GM12874 (cell line): ENCODE measurements at regions not wholly inside any gene's neighbourhood (a gene's known extent, or its start where the extent isn't known, plus 50 kb on each side); places are given as distances from the start of the nearest gene placed in this dataset.

Experiments used
- CTCF ChIP-seq: IDR thresholded peaks from 2 replicates; pipeline ENCODE4 v1.5.1; 2011; ENCODE audit warnings: low read depth, mild to moderate bottlenecking, control low read depth, low read length, moderate library complexity; ENCODE audit not compliant: insufficient read depth

GRCh38 chr3:152113413-152113812 is 155.3 kb upstream of the MBNL1 start:
- TF ChIP-seq CTCF = no peak

GRCh38 chr3:152113992-152114651 is 154.6 kb upstream of the MBNL1 start:
- TF ChIP-seq CTCF = no peak

GRCh38 chr3:152120601-152121269 is 148.0 kb upstream of the MBNL1 start:
- TF ChIP-seq CTCF = no peak

- TF ChIP-seq CTCF = no peak
These were observed 147.5 kb upstream of the MBNL1 start for GRCh38 chr3:152121270-152121636.

DNA sequence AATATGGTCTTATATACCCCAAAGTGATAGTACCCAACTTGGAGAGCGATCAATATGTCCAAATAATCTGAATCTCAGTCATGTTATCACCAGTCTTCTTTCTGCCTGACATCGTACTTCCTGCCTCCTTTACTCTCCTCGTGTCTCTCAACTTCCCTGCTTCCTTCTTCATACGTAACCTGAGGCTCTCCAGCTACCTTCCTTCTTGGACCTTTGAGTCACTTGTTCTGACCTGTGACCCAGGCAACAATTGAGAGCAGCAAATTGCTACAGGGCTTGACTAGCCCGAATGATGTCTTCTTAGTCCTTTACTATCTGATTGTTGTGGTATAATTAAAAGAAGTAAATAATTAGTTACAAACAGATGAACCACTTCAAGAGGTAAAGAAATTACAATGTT is 145.9 kb upstream of the MBNL1 start:
- no peak for TF ChIP-seq CTCF

DNA sequence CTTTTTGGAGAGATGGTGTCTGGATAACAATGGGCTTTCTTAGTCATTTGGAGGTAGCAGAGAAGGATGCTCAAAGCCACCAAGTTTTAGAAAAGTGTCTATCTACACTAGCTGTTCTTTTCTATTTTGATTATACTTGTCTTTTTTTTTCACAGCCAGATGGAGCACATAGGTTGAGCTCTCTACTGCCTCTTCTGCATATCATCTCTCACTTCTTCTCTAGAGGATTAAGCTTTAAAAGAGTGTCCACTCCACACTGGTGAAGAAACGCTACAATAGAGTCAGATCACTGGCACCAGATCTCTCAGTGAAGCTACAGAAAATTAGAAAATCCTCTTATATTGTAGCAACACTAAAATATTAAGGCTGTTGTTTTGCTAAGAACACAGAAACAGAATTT is 145.3 kb upstream of the MBNL1 start:
- no peak for TF ChIP-seq CTCF

GRCh38 chr3:152126260-152126659 is 142.5 kb upstream of the MBNL1 start:
- no peak for TF ChIP-seq CTCF
